ENCODE measurements at regions not wholly inside any gene's neighbourhood (a gene's known extent, or its start where the extent isn't known, plus 50 kb on each side); places are given as distances from the start of the nearest gene placed in this dataset.

DNA sequence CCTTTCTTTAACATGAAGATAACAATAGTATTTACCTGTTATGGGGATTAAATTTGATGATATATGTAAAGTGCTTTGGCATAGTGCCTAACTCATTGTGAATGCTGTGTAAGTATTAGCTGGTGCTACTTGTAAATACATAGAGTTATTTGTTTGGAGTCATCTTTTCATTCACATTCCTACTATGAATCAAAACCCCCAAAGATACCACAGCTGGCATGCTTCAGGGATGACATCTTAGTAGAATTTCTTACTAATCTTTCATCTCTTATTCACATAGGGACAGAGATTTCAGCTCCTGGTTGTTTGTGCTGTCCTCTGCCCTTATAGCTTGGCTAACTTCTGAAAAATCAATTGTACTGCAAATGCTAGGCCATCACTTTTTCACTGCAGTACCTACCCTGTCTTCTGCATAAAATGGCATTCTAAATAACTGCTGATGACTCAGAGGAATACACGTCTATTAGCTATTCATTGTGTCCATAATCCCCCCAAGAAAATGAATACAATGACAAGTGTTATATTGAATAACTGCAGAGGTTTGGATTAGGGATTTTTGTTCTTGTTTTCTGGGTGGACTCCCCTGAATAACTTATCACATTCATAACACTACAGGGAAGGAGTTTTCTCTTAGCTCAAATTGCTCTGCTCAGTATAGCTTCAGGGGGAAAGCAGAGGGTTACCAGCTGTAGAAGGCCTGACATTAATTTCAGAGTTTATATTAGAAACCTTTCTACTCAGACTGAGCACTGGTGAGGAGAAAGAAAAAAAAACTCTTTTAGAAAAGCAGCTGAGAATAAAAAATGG, 192.2 kb upstream of the C9orf72 start:
- TF ChIP-seq, protein P1, sequence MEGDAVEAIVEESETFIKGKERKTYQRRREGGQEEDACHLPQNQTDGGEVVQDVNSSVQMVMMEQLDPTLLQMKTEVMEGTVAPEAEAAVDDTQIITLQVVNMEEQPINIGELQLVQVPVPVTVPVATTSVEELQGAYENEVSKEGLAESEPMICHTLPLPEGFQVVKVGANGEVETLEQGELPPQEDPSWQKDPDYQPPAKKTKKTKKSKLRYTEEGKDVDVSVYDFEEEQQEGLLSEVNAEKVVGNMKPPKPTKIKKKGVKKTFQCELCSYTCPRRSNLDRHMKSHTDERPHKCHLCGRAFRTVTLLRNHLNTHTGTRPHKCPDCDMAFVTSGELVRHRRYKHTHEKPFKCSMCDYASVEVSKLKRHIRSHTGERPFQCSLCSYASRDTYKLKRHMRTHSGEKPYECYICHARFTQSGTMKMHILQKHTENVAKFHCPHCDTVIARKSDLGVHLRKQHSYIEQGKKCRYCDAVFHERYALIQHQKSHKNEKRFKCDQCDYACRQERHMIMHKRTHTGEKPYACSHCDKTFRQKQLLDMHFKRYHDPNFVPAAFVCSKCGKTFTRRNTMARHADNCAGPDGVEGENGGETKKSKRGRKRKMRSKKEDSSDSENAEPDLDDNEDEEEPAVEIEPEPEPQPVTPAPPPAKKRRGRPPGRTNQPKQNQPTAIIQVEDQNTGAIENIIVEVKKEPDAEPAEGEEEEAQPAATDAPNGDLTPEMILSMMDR (IDR thresholded peaks at IDR 0.05) = no peak
- no peak for TF ChIP-seq POLR2A (IDR thresholded peaks at IDR 0.05)
